OCI-LY3 (cell line): ENCODE measurements at regions not wholly inside any gene's neighbourhood (a gene's known extent, or its start where the extent isn't known, plus 50 kb on each side); places are given as distances from the start of the nearest gene placed in this dataset.

Experiments used
- H2AFZ ChIP-seq: fragments of 200-600, 300-600 bp; shearing (Covaris generic); 2 replicates; pipeline ENCODE4 v1.6.0; 2014; ENCODE audit warnings: antibody characterized with exemption, low read depth, low read length
- H3K27ac ChIP-seq: fragments of 200-600, 300-600 bp; sonication (generic); 2 replicates; pipeline ENCODE4 v1.5.1; 2014; ENCODE audit warnings: mild to moderate bottlenecking, low read length, moderate library complexity, mixed read lengths
- H3K27me3 ChIP-seq: fragments of 200-600, 300-600 bp; sonication (generic); 2 replicates; pipeline ENCODE4 v1.6.1; 2014; ENCODE audit warnings: low read depth, low read length, mixed read lengths
- H3K36me3 ChIP-seq: fragments of 200-600, 300-600 bp; sonication (generic); replicated peaks from 2 replicates; pipeline ENCODE3; 2014; ENCODE audit warnings: low read depth, low read length, mixed read lengths
- H3K4me1 ChIP-seq: fragments of 300-600, 200-600 bp; sonication (generic); 2 replicates; pipeline ENCODE4 v1.6.1; 2014; ENCODE audit warnings: low read length, mixed read lengths
- H3K4me2 ChIP-seq: fragments of 200-600, 300-600 bp; sonication (generic); 2 replicates; pipeline ENCODE4 v1.6.1; 2014; ENCODE audit warnings: low read length, mixed read lengths
- H3K4me3 ChIP-seq: fragments of 300-600, 200-600 bp; sonication (generic); 2 replicates; pipeline ENCODE4 v1.5.1; 2014; ENCODE audit warnings: antibody characterized with exemption, mild to moderate bottlenecking, low read length, moderate library complexity
- H3K79me2 ChIP-seq: fragments of 300-600, 200-600 bp; shearing (Covaris generic); 2 replicates; pipeline ENCODE4 v1.6.1; 2014; ENCODE audit warnings: mild to moderate bottlenecking, low read length, mixed read lengths
- H3K9ac ChIP-seq: fragments of 300-600, 200-600 bp; shearing (Covaris generic); 2 replicates; pipeline ENCODE4 v1.6.0; 2014; ENCODE audit warnings: mild to moderate bottlenecking, low read length, moderate library complexity
- H3K9me3 ChIP-seq: fragments of 200-600, 300-600 bp; shearing (Covaris generic); 2 replicates; pipeline ENCODE4 v1.6.1; 2014; ENCODE audit warnings: low read length, mixed read lengths; ENCODE audit not compliant: insufficient read depth
- H4K20me1 ChIP-seq: fragments of 200-600, 300-600 bp; sonication (generic); 2 replicates; pipeline ENCODE4 v1.6.1; 2016; ENCODE audit warnings: low read length, mixed read lengths; ENCODE audit not compliant: insufficient read depth
- CTCF ChIP-seq: fragments of 200-600, 300-600 bp; sonication (generic); IDR thresholded peaks from 2 replicates; pipeline ENCODE4 v1.5.1; 2014; ENCODE audit warnings: antibody characterized with exemption, low read length, low read depth
- EZH2phosphoT487 ChIP-seq: fragments of 200-600 bp; shearing (Covaris generic); IDR thresholded peaks from 2 replicates; pipeline ENCODE4 v1.6.1; 2018; ENCODE audit warnings: antibody characterized with exemption, mixed run types, low read depth

GRCh38 chr6:141259807-141260206 lies 872.9 kb upstream of the GJE1 start:
- H2AFZ ChIP-seq, result no peak overlapping the region
- H4K20me1 ChIP-seq, result no peaks in the 10 kb centered on the region
- H3K36me3 ChIP-seq, result no peaks in the 10 kb centered on the region
- H3K4me2 ChIP-seq, result no peak overlapping the region
- no peak overlapping the region for H3K27ac ChIP-seq
- H3K4me3 ChIP-seq, result no peak overlapping the region
- H3K9me3 ChIP-seq, result no peaks in the 10 kb centered on the region
- no peak for TF ChIP-seq EZH2phosphoT487
- no peak for TF ChIP-seq CTCF
- no peak overlapping the region for H3K9ac ChIP-seq
- no peaks in the 10 kb centered on the region for H3K79me2 ChIP-seq
- H3K27me3 ChIP-seq, result no peaks in the 10 kb centered on the region
- H3K4me1 ChIP-seq, result no peaks in the 10 kb centered on the region

- no peak overlapping the region for H3K4me3 ChIP-seq
- no peak overlapping the region for H2AFZ ChIP-seq
- H3K27ac ChIP-seq, result no peak overlapping the region
- H3K9ac ChIP-seq, result no peak overlapping the region
- TF ChIP-seq CTCF (no peak), EZH2phosphoT487 (no peak)
- H3K27me3 ChIP-seq, result no peaks in the 10 kb centered on the region
- H3K36me3 ChIP-seq, result no peaks in the 10 kb centered on the region
- no peaks in the 10 kb centered on the region for H3K79me2 ChIP-seq
- H3K9me3 ChIP-seq, result no peaks in the 10 kb centered on the region
- no peaks in the 10 kb centered on the region for H3K4me1 ChIP-seq
- H4K20me1 ChIP-seq, result no peaks in the 10 kb centered on the region
- no peak overlapping the region for H3K4me2 ChIP-seq
Observed at GRCh38 chr6:141259091-141259490, 873.6 kb upstream of the GJE1 start.

- H3K27ac ChIP-seq, result no peak overlapping the region
- H3K9me3 ChIP-seq, result no peaks in the 10 kb centered on the region
- no peak overlapping the region for H3K9ac ChIP-seq
- no peaks in the 10 kb centered on the region for H3K27me3 ChIP-seq
- H3K4me1 ChIP-seq, result no peaks in the 10 kb centered on the region
- H2AFZ ChIP-seq, result no peak overlapping the region
- no peak overlapping the region for H3K4me2 ChIP-seq
- H3K36me3 ChIP-seq, result no peaks in the 10 kb centered on the region
- no peak overlapping the region for H3K4me3 ChIP-seq
- H3K79me2 ChIP-seq, result no peaks in the 10 kb centered on the region
- TF ChIP-seq CTCF, result no peak
- no peak for TF ChIP-seq EZH2phosphoT487
- H4K20me1 ChIP-seq, result no peaks in the 10 kb centered on the region
Observed at GRCh38 chr6:141258516-141258915, 874.2 kb upstream of the GJE1 start.

- no peaks in the 10 kb centered on the region for H4K20me1 ChIP-seq
- H3K27ac ChIP-seq, result no peak overlapping the region
- H3K79me2 ChIP-seq, result no peaks in the 10 kb centered on the region
- no peaks in the 10 kb centered on the region for H3K27me3 ChIP-seq
- no peaks in the 10 kb centered on the region for H3K4me1 ChIP-seq
- H3K9me3 ChIP-seq, result no peaks in the 10 kb centered on the region
- H3K4me3 ChIP-seq, result no peak overlapping the region
- H3K4me2 ChIP-seq, result no peak overlapping the region
- no peak for TF ChIP-seq EZH2phosphoT487
- TF ChIP-seq CTCF, result no peak
- no peaks in the 10 kb centered on the region for H3K36me3 ChIP-seq
- H3K9ac ChIP-seq, result no peak overlapping the region
- H2AFZ ChIP-seq, result no peak overlapping the region
Observed at GRCh38 chr6:141254336-141254735, 878.4 kb upstream of the GJE1 start.
